Brain microvascular endothelial cell (primary cell): ENCODE measurements at regions not wholly inside any gene's neighbourhood (a gene's known extent, or its start where the extent isn't known, plus 50 kb on each side); places are given as distances from the start of the nearest gene placed in this dataset.

Experiments
- DNase-seq: peaks from one replicate; pipeline ENCODE4 v3.0.0-alpha.2; 2020
- H3K27ac ChIP-seq: fragments of 250-450 bp; sonication (Bioruptor Pico); 2 replicates; pipeline ENCODE4 v1.5.1; 2020; ENCODE audit warnings: mild to moderate bottlenecking, moderate library complexity
- H3K27me3 ChIP-seq: fragments of 250-450 bp; sonication (Bioruptor Pico); replicated peaks from 2 replicates; pipeline ENCODE4 v1.5.1; 2020; ENCODE audit warnings: mild to moderate bottlenecking
- H3K36me3 ChIP-seq: fragments of 250-450 bp; sonication (Bioruptor Pico); replicated peaks from 2 replicates; pipeline ENCODE4 v1.5.1; 2020; ENCODE audit warnings: mild to moderate bottlenecking
- H3K4me3 ChIP-seq: 2 replicates; pipeline ENCODE4 v1.5.1; 2011; ENCODE audit warnings: low read depth, mild to moderate bottlenecking, control low read depth, low read length, moderate library complexity
- CTCF ChIP-seq: IDR thresholded peaks from 2 replicates; pipeline ENCODE4 v1.5.1; 2011; ENCODE audit warnings: low read depth, mild to moderate bottlenecking, moderate library complexity, low read length, control low read depth, inconsistent platforms; ENCODE audit errors: missing control alignments
- in situ Hi-C: cut with HindIII; loops from 2 replicates; pipeline ENCODE4 v1.10.0; 2017; ENCODE audit warnings: low sequenced_read_pairs, low pct_ligation_motif_present

- Histone ChIP-seq H3K27me3 (no peaks in the 10 kb centered on the region), H3K27ac (no peak overlapping the region), H3K4me3 (no peak overlapping the region), H3K36me3 (no peaks in the 10 kb centered on the region)
- DNase-seq: peak; percentile 51
- in situ Hi-C loops: no loop called here
- TF ChIP-seq CTCF: no peak
Observed at GRCh38 chr15:69861331-69862171, 236.2 kb downstream of the TLE3 start.

GRCh38 chr15:69862540-69862939, 235.2 kb downstream of the TLE3 start:
- H3K4me3 ChIP-seq: no peak overlapping the region
- in situ Hi-C loops: no loop called here
- no peaks in the 10 kb centered on the region for H3K27me3 ChIP-seq
- no peak for TF ChIP-seq CTCF
- DNase-seq: no peak
- no peaks in the 10 kb centered on the region for H3K36me3 ChIP-seq
- no peak overlapping the region for H3K27ac ChIP-seq

DNA sequence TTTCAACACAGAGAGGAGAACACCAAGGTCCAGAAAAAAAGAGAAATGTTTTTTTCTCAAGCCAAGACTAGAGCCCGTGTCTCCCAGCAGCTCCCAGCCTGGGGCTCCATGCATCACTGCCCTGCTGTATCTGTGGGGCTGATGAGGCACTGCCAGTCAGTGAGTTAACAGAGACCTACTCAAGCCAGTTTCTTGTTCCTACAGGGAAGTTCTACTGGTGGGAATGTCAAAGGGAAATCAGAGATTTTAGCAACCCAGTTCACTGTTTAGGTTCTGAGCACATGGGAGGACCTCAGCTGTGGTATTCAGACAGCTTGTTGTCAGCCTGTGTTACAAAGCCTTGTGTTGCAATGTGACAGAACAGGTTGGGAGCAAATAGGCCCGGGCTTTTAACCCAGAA, 234.3 kb downstream of the TLE3 start:
- in situ Hi-C loops: no loop called here
- Histone ChIP-seq H3K4me3 (no peak overlapping the region), H3K27me3 (no peaks in the 10 kb centered on the region), H3K27ac (no peak overlapping the region), H3K36me3 (no peaks in the 10 kb centered on the region)
- DNase-seq: no peak
- no peak for TF ChIP-seq CTCF

GRCh38 chr15:69865369-69865768, 232.3 kb downstream of the TLE3 start:
- DNase-seq: no peak
- in situ Hi-C loops: no loop called here
- Histone ChIP-seq H3K27ac (no peak overlapping the region), H3K27me3 (no peaks in the 10 kb centered on the region), H3K36me3 (no peaks in the 10 kb centered on the region), H3K4me3 (no peak overlapping the region)
- TF ChIP-seq CTCF: no peak

DNA sequence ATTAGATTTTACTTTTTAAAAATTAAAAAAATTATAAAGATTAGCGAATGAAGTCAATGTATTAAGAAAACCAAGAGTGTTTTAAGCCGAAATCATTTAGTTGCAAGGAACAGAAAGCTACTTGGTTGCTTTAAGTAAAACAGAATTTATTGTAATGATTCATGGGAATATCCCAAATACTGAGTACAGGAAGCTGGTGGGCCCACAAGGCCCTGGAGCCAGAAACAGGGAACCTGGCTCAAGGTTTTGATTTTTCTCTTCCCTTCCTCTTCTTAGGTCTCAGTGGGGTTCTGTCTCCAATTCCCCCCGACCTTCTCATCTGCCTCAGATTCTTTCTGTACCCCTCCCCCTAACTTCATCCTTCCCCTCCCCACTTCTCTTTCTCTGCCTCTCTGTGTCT, 229.0 kb downstream of the TLE3 start:
- Histone ChIP-seq H3K27ac (no peak overlapping the region), H3K4me3 (no peak overlapping the region), H3K27me3 (no peaks in the 10 kb centered on the region), H3K36me3 (no peaks in the 10 kb centered on the region)
- in situ Hi-C loops: no loop called here
- DNase-seq: no peak
- no peak for TF ChIP-seq CTCF

DNA sequence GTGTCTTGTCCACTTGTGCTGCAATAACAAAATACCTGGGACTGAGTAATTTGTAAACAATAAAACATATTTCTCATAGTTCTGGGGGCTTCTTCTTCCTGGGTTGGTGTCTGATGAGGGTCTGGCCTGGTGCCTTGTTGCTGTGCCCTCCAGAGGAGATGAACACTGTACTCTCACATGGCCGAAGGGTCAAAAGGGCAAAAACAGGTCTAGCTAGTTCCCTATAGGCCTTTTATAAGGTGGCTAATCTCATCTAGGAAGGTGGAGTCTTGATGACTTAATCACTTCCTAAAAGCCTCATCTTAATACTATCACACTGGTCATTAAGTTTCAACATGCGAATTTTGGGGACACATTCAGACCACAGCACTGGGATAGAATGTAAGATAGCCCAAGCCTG, 228.4 kb downstream of the TLE3 start:
- no peaks in the 10 kb centered on the region for H3K27me3 ChIP-seq
- DNase-seq: no peak
- no peaks in the 10 kb centered on the region for H3K36me3 ChIP-seq
- no peak overlapping the region for H3K27ac ChIP-seq
- TF ChIP-seq CTCF: no peak
- H3K4me3 ChIP-seq: no peak overlapping the region
- in situ Hi-C loops: no loop called here
